DOHH2 (cell line): ENCODE measurements at regions not wholly inside any gene's neighbourhood (a gene's known extent, or its start where the extent isn't known, plus 50 kb on each side); places are given as distances from the start of the nearest gene placed in this dataset.

ENCODE experiments used
- H3F3A ChIP-seq: fragments of 200-600 bp; sonication (generic), shearing (Covaris generic); 2 replicates; pipeline ENCODE4 v1.6.0; 2016; ENCODE audit warnings: antibody characterized with exemption, mild to moderate bottlenecking; ENCODE audit not compliant: control insufficient read depth, insufficient read depth
- H3K27ac ChIP-seq: fragments of 200-600 bp; sonication (generic); 2 replicates; pipeline ENCODE4 v1.5.1; 2014; ENCODE audit warnings: low read depth, mild to moderate bottlenecking, low read length, moderate library complexity
- H3K27me3 ChIP-seq: fragments of 200-600 bp; sonication (generic); 2 replicates; pipeline ENCODE4 v1.6.1; 2014; ENCODE audit warnings: mild to moderate bottlenecking, low read length, mixed read lengths; ENCODE audit not compliant: control insufficient read depth
- H3K36me3 ChIP-seq: fragments of 200-600 bp; sonication (generic); 2 replicates; pipeline ENCODE4 v1.6.1; 2014; ENCODE audit warnings: mild to moderate bottlenecking, low read length, moderate library complexity, mixed read lengths; ENCODE audit not compliant: control insufficient read depth
- H3K4me1 ChIP-seq: fragments of 200-600 bp; sonication (generic); 2 replicates; pipeline ENCODE4 v1.6.1; 2014; ENCODE audit warnings: mild to moderate bottlenecking, low read length, mixed read lengths; ENCODE audit not compliant: control insufficient read depth
- H3K4me2 ChIP-seq: fragments of 200-600 bp; sonication (generic); 2 replicates; pipeline ENCODE4 v1.6.0; 2014; ENCODE audit warnings: mild to moderate bottlenecking, low read length, moderate library complexity
- H3K4me3 ChIP-seq: fragments of 200-600 bp; sonication (generic); 2 replicates; pipeline ENCODE4 v1.5.1; 2014; ENCODE audit warnings: mild to moderate bottlenecking, low read length, mixed read lengths
- H3K79me2 ChIP-seq: fragments of 200-600 bp; sonication (generic); 2 replicates; pipeline ENCODE4 v1.6.1; 2014; ENCODE audit warnings: mild to moderate bottlenecking, low read length, mixed read lengths; ENCODE audit not compliant: control insufficient read depth
- H3K9me2 ChIP-seq: fragments of 200-600 bp; sonication (generic); replicated peaks from 2 replicates; pipeline ENCODE4 v1.6.1; 2014; ENCODE audit warnings: mild to moderate bottlenecking, low read length, mixed read lengths; ENCODE audit not compliant: control insufficient read depth
- H3K9me3 ChIP-seq: fragments of 200-600 bp; sonication (generic); 2 replicates; pipeline ENCODE4 v1.6.1; 2014; ENCODE audit warnings: antibody characterized with exemption, low read length, mixed read lengths; ENCODE audit not compliant: control insufficient read depth, insufficient read depth
- H4K20me1 ChIP-seq: fragments of 200-600 bp; sonication (generic); 2 replicates; pipeline ENCODE4 v1.6.0; 2014; ENCODE audit warnings: low read depth, mild to moderate bottlenecking, antibody characterized with exemption, low read length, moderate library complexity; ENCODE audit not compliant: control insufficient read depth, insufficient read depth
- EZH2phosphoT487 ChIP-seq: fragments of 200-600 bp; sonication (generic); IDR thresholded peaks from 2 replicates; pipeline ENCODE4 v1.6.1; 2017; ENCODE audit warnings: borderline replicate concordance, mild to moderate bottlenecking, antibody characterized with exemption, low read length, moderate library complexity, mixed read lengths
- TF ChIP-seq, protein P1 (sequence below): fragments of 200-600 bp; sonication (generic); IDR thresholded peaks from one replicate; pipeline ENCODE4 v1.5.1; 2014; ENCODE audit warnings: antibody characterized with exemption, mild to moderate bottlenecking, low read depth, low read length; ENCODE audit not compliant: poor library complexity, severe bottlenecking

DNA sequence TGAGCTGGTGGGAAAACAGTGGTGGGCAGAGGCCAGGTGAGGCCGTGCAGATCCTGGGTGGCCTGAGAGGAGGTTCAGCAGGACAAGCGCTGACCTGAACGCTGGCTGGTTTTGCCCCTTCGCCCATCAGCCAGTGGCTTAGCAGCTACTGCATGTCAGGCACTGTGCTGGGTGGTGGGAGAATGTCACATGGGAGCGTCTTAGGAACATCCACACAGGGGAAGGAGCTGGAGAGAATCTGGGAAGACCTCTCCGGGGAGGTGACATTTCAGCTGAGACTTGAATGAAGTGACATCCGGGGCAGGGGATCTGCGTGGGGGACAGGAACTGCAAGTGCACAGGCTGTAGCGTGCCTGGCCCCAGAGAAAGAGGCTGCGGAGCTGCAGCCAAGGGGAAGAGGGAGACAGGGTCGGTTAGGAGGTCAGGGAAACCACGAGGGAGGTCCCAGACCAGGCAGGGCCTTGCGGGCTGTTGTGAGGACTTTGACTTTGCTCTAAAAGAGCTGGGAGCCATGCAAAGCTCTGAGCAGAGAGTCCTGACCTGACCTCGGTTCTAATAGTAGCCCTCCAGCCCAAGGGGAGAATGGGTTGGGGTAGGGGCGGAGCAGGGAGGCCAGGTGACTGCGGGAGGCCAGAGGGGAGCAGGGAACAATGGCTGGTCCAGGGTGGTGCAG is 156.8 kb upstream of the PTPN1 start:
- no peaks in the 10 kb centered on the region for H3K36me3 ChIP-seq
- no peak overlapping the region for H3K4me3 ChIP-seq
- no peak overlapping the region for H3K4me2 ChIP-seq
- TF ChIP-seq, protein P1, sequence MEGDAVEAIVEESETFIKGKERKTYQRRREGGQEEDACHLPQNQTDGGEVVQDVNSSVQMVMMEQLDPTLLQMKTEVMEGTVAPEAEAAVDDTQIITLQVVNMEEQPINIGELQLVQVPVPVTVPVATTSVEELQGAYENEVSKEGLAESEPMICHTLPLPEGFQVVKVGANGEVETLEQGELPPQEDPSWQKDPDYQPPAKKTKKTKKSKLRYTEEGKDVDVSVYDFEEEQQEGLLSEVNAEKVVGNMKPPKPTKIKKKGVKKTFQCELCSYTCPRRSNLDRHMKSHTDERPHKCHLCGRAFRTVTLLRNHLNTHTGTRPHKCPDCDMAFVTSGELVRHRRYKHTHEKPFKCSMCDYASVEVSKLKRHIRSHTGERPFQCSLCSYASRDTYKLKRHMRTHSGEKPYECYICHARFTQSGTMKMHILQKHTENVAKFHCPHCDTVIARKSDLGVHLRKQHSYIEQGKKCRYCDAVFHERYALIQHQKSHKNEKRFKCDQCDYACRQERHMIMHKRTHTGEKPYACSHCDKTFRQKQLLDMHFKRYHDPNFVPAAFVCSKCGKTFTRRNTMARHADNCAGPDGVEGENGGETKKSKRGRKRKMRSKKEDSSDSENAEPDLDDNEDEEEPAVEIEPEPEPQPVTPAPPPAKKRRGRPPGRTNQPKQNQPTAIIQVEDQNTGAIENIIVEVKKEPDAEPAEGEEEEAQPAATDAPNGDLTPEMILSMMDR, result no peak
- no peak for TF ChIP-seq EZH2phosphoT487
- no peaks in the 10 kb centered on the region for H3K9me2 ChIP-seq
- H3K4me1 ChIP-seq, result no peaks in the 10 kb centered on the region
- no peaks in the 10 kb centered on the region for H3F3A ChIP-seq
- H3K9me3 ChIP-seq, result no peaks in the 10 kb centered on the region
- peaks cover 18% of the 10 kb centered on the region for H3K27me3 ChIP-seq
- H3K27ac ChIP-seq, result no peak overlapping the region
- no peaks in the 10 kb centered on the region for H3K79me2 ChIP-seq
- no peaks in the 10 kb centered on the region for H4K20me1 ChIP-seq

DNA sequence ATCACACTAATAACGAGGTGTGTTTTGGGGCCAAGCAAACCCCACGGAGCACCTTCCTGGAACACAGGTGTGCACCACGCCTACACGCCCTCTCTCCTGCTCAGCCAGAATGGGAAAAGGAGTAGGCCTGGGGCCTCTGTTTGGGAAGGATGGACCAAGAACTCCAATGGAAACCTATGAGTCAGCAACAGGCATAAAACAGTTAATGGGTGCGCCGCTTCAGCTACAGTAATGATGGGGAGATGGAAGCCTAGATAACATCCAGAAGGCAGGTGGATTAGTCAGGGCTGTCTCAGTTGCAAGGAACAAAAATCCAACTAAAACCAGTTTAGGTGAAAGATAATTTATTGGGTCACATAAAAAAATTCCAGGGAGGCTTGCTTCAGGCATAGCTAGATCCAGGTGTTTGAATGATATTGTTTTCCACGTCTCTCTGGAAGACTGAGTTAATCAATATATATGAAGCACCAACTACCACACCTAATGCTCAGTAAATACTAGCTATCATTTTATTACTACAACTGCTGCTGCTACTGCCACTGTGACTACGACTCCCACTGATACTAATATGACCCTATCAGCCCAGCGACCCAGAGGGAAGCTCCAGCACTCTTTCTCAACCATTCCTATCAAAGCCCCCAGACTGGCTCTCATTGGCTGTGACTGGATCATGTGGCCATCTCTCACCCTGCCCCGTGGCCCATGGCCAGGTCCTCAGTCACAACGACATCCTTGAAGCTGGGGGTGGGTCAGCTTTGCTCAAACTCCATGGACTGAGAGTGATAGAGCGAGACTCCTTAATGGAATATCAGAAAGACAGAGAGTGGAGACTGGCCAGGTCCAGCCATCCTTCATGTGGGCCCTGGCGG is 155.2 kb upstream of the PTPN1 start:
- no peak overlapping the region for H3K4me2 ChIP-seq
- no peaks in the 10 kb centered on the region for H4K20me1 ChIP-seq
- 0 out of 2 replicates have a peak, but pooled peaks cover 13% of the 10 kb centered on the region for H3K27me3 ChIP-seq
- TF ChIP-seq, protein P1, result no peak
- no peak for TF ChIP-seq EZH2phosphoT487
- H3K27ac ChIP-seq, result no peak overlapping the region
- no peaks in the 10 kb centered on the region for H3K36me3 ChIP-seq
- H3F3A ChIP-seq, result no peaks in the 10 kb centered on the region
- H3K79me2 ChIP-seq, result no peaks in the 10 kb centered on the region
- H3K4me3 ChIP-seq, result no peak overlapping the region
- H3K9me2 ChIP-seq, result no peaks in the 10 kb centered on the region
- H3K4me1 ChIP-seq, result no peaks in the 10 kb centered on the region
- H3K9me3 ChIP-seq, result no peaks in the 10 kb centered on the region

DNA sequence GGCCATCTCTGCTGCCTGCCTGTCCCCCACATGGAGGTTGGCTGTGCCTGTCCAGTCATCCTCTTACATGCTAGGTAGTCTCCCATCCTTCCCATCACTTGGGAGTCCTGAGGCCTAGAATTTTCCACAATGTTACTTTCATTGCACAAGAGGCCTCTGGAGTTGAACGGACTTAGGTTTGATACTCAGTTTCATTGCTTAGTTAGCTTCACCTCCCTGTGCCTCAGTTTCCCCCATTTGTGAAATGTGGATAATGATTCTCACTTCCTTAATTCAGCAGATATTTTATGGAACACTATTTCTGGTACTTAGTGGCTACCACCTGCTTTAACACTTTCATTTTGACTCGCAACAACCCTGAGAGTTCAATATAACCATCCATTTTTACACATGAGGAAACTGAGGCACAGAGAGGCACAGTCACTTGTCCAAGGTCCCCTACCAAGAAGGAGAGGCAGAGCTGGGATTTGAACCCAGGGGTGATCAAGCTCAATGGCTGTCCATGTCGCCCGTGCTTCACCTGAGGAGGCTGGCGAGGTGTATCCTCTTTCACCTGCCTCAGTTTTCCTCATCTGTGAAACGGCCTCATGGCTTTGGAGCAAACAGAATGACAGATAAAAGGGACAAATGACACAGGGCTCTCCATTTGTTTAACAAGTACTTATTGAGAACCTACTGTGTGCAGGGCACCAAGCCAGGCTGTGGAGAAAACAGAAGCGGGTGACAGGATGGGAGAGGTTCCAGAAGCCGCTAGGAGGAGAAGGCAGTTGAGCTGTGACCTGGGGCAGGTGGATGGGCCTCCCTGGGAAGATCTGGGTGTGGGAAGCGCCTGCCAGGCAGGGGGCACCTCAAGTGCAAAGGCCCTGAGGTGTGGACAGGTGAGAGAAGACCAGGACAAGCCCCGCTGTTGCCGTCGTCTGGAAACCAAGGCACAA is 154.3 kb upstream of the PTPN1 start:
- H4K20me1 ChIP-seq, result no peaks in the 10 kb centered on the region
- H3K4me1 ChIP-seq, result no peaks in the 10 kb centered on the region
- no peaks in the 10 kb centered on the region for H3K79me2 ChIP-seq
- no peak overlapping the region for H3K4me3 ChIP-seq
- no peak for TF ChIP-seq EZH2phosphoT487
- TF ChIP-seq, protein P1, result no peak
- H3K9me2 ChIP-seq, result no peaks in the 10 kb centered on the region
- no peak overlapping the region for H3K4me2 ChIP-seq
- H3F3A ChIP-seq, result no peaks in the 10 kb centered on the region
- H3K9me3 ChIP-seq, result no peaks in the 10 kb centered on the region
- H3K27me3 ChIP-seq, result 0 out of 2 replicates have a peak, but pooled peaks cover 7% of the 10 kb centered on the region
- no peak overlapping the region for H3K27ac ChIP-seq
- H3K36me3 ChIP-seq, result no peaks in the 10 kb centered on the region
